Kidney (tissue), 13 donors: ENCODE measurements at regions not wholly inside any gene's neighbourhood (a gene's known extent, or its start where the extent isn't known, plus 50 kb on each side); places are given as distances from the start of the nearest gene placed in this dataset.
"Not testable (repeated sequence)": the region's sequence is repeated elsewhere in the genome, so short reads cannot be mapped to it uniquely, and the experiment has no call there.

ENCODE experiments used
- DNase-seq, 5 donors: peaks; one replicate each; pipeline ENCODE4 v3.0.0-alpha.2; 2013 to 2020
- FAIRE-seq: peaks from 2 replicates; lab custom pipeline; 2012; peaks lifted over from hg19 to GRCh38; lab: Jason Lieb, UNC
- H3K27ac ChIP-seq, 2 donors: one replicate each; pipeline ENCODE4 v1.7.0; 2013; ENCODE audit warnings: low read depth in 2 of 2, low read length in 2 of 2, inconsistent platforms in 1 of 2
- H3K27me3 ChIP-seq: one replicate; pipeline ENCODE4 v1.7.1; 2013; ENCODE audit warnings: low read length, inconsistent platforms; ENCODE audit not compliant: control insufficient read depth, insufficient read depth
- H3K36me3 ChIP-seq, 3 donors: one replicate each; pipeline versions ENCODE4 v1.7.0 to v1.7.1; 2013; ENCODE audit warnings: low read length in 3 of 3, control low read depth in 1 of 3, inconsistent platforms in 1 of 3; ENCODE audit not compliant: insufficient read depth in 3 of 3, control insufficient read depth in 2 of 3
- H3K4me1 ChIP-seq, 3 donors: one replicate each; pipeline versions ENCODE4 v1.7.0 to v1.7.1; 2013; ENCODE audit warnings: low read length in 3 of 3, inconsistent platforms in 1 of 3, low read depth in 1 of 3; ENCODE audit not compliant: control insufficient read depth in 2 of 3, insufficient read depth in 2 of 3
- H3K4me3 ChIP-seq, 3 donors: one replicate each; pipeline versions ENCODE4 v1.7.0 to v1.8.1; 2013; ENCODE audit warnings: low read length in 3 of 3, control low read depth in 1 of 3, inconsistent platforms in 1 of 3
- H3K9ac ChIP-seq, 3 donors: one replicate each; pipeline versions ENCODE4 v1.7.0 to v1.7.1; 2013; ENCODE audit warnings: low read length in 3 of 3, control low read depth in 1 of 3, inconsistent platforms in 1 of 3
- H3K9me3 ChIP-seq, 3 donors: one replicate each; pipeline versions ENCODE4 v1.7.0 to v1.7.1; 2013; ENCODE audit warnings: low read length in 3 of 3, control low read depth in 1 of 3, inconsistent platforms in 1 of 3; ENCODE audit not compliant: control insufficient read depth in 2 of 3, insufficient read depth in 1 of 3
- intact Hi-C: fragments of 100-400 bp; cut with DNase I; formaldehyde crosslinking; loops from one replicate; pipeline ENCODE4 v1.11.1; 2022
- TF ChIP-seq, protein P1 (sequence below): IDR thresholded peaks from 3 replicates; pipeline ENCODE4 v1.5.1; 2012; ENCODE audit warnings: mild to moderate bottlenecking, moderate library complexity, borderline replicate concordance; ENCODE audit not compliant: insufficient read depth; ENCODE audit errors: extremely low read depth
- donor health status: control.
- donor health status: control.
- donor health status: control.
- donor health status: control.
- donor health status: control.
- donor health status: DM: yes; HTN: yes; CAD: no.
- donor health status: Normal renal cell carcinoma (clear cell type).

DNA sequence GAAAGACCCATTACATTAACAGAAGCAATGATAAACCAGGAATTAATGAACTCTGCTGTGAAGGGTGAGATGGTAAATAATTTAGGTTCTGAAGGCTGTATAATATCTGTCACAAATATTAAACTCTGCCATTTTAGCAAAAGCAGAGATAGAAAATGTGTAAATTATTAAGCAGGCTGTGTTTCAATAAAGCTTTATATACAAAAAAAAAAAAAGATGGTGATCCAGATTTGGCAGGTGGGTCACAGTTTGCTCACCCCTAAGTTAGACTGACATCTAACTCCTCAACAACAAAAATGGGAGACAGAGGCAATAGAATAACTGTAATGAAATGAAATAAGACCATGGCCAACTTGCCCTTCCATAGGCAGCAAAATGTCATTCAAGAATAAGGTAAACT, 157.3 kb upstream of the FANCL start:
- Histone ChIP-seq H3K4me1 (no peaks in the 10 kb centered on the region), H3K27ac (no peak overlapping the region), H3K4me3 (no peak overlapping the region), H3K9me3 (no peaks in the 10 kb centered on the region), H3K9ac (no peak overlapping the region), H3K27me3 (no peaks in the 10 kb centered on the region), H3K36me3 (no peaks in the 10 kb centered on the region)
- DNase-seq (no peak), FAIRE-seq (no peak)
- TF ChIP-seq, protein P1, sequence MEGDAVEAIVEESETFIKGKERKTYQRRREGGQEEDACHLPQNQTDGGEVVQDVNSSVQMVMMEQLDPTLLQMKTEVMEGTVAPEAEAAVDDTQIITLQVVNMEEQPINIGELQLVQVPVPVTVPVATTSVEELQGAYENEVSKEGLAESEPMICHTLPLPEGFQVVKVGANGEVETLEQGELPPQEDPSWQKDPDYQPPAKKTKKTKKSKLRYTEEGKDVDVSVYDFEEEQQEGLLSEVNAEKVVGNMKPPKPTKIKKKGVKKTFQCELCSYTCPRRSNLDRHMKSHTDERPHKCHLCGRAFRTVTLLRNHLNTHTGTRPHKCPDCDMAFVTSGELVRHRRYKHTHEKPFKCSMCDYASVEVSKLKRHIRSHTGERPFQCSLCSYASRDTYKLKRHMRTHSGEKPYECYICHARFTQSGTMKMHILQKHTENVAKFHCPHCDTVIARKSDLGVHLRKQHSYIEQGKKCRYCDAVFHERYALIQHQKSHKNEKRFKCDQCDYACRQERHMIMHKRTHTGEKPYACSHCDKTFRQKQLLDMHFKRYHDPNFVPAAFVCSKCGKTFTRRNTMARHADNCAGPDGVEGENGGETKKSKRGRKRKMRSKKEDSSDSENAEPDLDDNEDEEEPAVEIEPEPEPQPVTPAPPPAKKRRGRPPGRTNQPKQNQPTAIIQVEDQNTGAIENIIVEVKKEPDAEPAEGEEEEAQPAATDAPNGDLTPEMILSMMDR: no peak
- intact Hi-C loops: no loop called here

DNA sequence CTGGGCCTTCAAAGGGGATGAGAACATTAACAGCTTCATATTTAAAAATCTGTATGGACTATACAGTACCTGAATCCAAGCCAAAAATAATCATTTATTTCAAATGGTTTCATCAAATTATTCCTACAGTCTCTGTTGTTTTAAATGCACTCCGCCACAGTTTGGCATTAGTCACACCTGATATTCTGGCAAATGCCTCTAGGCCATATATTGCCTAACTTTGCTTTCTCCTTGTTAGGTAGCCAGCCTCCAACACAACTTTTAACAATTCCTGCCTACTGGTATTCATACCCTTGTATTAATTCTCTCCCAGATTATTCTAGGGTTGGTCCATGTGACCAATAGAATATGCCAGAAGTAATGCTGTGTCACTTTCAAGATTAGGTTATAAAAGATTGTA, 146.6 kb upstream of the FANCL start:
- TF ChIP-seq, protein P1: no peak
- no peaks in the 10 kb centered on the region for H3K4me1 ChIP-seq
- H3K9me3 ChIP-seq: no peaks in the 10 kb centered on the region
- H3K36me3 ChIP-seq: no peaks in the 10 kb centered on the region
- H3K27me3 ChIP-seq: no peaks in the 10 kb centered on the region
- no peak overlapping the region for H3K27ac ChIP-seq
- intact Hi-C loops: no loop called here
- H3K9ac ChIP-seq: no peak overlapping the region
- DNase-seq (no peak), FAIRE-seq (no peak)
- no peak overlapping the region for H3K4me3 ChIP-seq

DNA sequence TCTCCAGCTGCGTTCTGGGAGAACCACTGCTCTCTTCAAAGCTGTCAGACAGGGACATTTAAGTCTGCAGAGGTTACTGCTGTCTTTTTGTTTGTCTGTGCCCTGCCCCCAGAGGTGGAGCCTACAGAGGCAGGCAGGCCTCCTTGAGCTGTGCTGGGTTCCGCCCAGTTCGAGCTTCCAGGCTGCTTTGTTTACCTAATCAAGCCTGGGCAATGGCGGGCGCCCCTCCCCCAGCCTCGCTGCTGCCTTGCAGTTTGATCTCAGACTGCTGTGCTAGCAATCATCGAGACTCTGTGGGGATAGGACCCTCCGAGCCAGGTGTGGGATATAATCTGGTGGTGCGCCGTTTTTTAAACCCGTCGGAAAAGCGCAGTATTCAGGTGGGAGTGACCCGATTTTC, 145.8 kb upstream of the FANCL start:
- H3K27ac ChIP-seq, H3K4me1 ChIP-seq, intact Hi-C loops, H3K36me3 ChIP-seq, H3K9me3 ChIP-seq, H3K27me3 ChIP-seq, H3K4me3 ChIP-seq, FAIRE-seq, DNase-seq, H3K9ac ChIP-seq: not testable (repeated sequence)

DNA sequence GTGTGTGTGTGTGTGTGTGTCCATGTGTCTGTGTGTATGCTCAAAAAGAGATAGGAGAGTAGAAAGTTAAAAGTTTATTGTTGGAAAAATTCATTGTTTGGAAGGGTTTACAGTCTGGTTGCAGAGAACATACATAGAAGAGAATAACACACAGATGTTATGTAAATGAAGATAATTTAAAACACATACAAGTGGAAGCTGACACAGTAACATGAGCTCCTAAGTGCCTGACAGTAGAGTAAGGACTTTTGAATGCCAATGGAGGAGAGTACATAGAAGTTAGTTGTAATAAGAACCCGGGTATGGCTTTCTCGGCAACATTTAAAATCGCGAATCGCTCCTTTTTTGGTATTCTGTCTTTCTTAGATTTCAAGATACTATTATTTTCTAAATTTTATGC, 137.0 kb upstream of the FANCL start:
- no peak for FAIRE-seq
- Histone ChIP-seq H3K27me3 (no peaks in the 10 kb centered on the region), H3K27ac (no peak overlapping the region), H3K4me1 (no peaks in the 10 kb centered on the region), H3K36me3 (no peaks in the 10 kb centered on the region), H3K4me3 (no peak overlapping the region), H3K9ac (no peak overlapping the region), H3K9me3 (no peaks in the 10 kb centered on the region)
- DNase-seq: no peak
- TF ChIP-seq, protein P1: no peak
- intact Hi-C loops: no loop called here
